H1 (cell line): ENCODE measurements at regions not wholly inside any gene's neighbourhood (a gene's known extent, or its start where the extent isn't known, plus 50 kb on each side); places are given as distances from the start of the nearest gene placed in this dataset.

ENCODE experiments used
- CTCF ChIA-PET: fragments of 300-600 bp; sonication (Branson Sonifier 250); formaldehyde crosslinking; loops from one replicate; lab custom pipeline; 2021; ENCODE audit not compliant: partially characterized antibody; lab: Charles Lee
- POLR2A ChIA-PET: fragments of 300-600 bp; sonication (Branson Sonifier 250); formaldehyde crosslinking; loops from one replicate; lab custom pipeline; 2021; ENCODE audit warnings: inconsistent platforms; ENCODE audit not compliant: partially characterized antibody; lab: Charles Lee
- DNase-seq, 2 experiments: peaks; one replicate each; pipeline versions ENCODE4 v3.0.0 to v3.0.0-alpha.2; 2010 to 2022; ENCODE audit warnings: low spot score in 2 of 2, low read depth in 1 of 2, mixed read lengths in 1 of 2
- FAIRE-seq: peaks from 2 replicates; lab custom pipeline; 2011; peaks lifted over from hg19 to GRCh38; lab: Jason Lieb, UNC
- H2AFZ ChIP-seq: 2 replicates; pipeline ENCODE4 v1.8.1; 2012; ENCODE audit warnings: low read length, inconsistent platforms
- H2AK5ac ChIP-seq: 2 replicates; pipeline ENCODE4 v1.6.1; 2013; ENCODE audit warnings: low read depth, low read length
- H2BK120ac ChIP-seq: replicated peaks from 2 replicates; pipeline ENCODE3; 2013; ENCODE audit warnings: low read depth, low read length, inconsistent platforms
- H2BK12ac ChIP-seq: 2 replicates; pipeline ENCODE4 v1.6.1; 2013; ENCODE audit warnings: low read depth, low read length
- H2BK15ac ChIP-seq: 2 replicates; pipeline ENCODE4 v1.6.1; 2013; ENCODE audit warnings: low read length
- H2BK20ac ChIP-seq: 2 replicates; pipeline ENCODE4 v1.6.1; 2013; ENCODE audit warnings: low read length
- H2BK5ac ChIP-seq: 2 replicates; pipeline ENCODE4 v1.6.1; 2013; ENCODE audit warnings: low read depth, low read length
- H3K14ac ChIP-seq: 2 replicates; pipeline ENCODE4 v1.6.1; 2013; ENCODE audit warnings: inconsistent platforms; ENCODE audit not compliant: insufficient read length
- H3K18ac ChIP-seq: 2 replicates; pipeline ENCODE4 v1.6.1; 2013; ENCODE audit warnings: low read length; ENCODE audit errors: extremely low read depth
- H3K23ac ChIP-seq: 2 replicates; pipeline ENCODE4 v1.6.1; 2013; ENCODE audit warnings: inconsistent platforms; ENCODE audit not compliant: insufficient read length
- H3K23me2 ChIP-seq: 2 replicates; pipeline ENCODE4 v1.6.1; 2013; ENCODE audit warnings: low read depth, low read length
- H3K27ac ChIP-seq: 2 replicates; pipeline ENCODE4 v1.6.1; 2011; ENCODE audit warnings: low read depth, low read length, inconsistent platforms
- H3K27me3 ChIP-seq, 4 experiments: replicated peaks in 1 of 4; 1 replicate in 1 of 4; 2 replicates in 3 of 4; pipeline versions ENCODE4 v1.6.1 to v1.8.1; 2011 to 2013; ENCODE audit warnings: low read length in 3 of 4, mild to moderate bottlenecking in 3 of 4, inconsistent platforms in 2 of 4, mixed read lengths in 2 of 4, moderate library complexity in 1 of 4; ENCODE audit not compliant: control insufficient read depth in 3 of 4, insufficient read depth in 3 of 4; ENCODE audit errors: extremely low read depth in 1 of 4
- H3K36me3 ChIP-seq, 4 experiments: 2 replicates each; pipeline versions ENCODE4 v1.6.1 to v1.8.1; 2011 to 2013; ENCODE audit warnings: mild to moderate bottlenecking in 4 of 4, low read length in 3 of 4, moderate library complexity in 2 of 4, control low read depth in 1 of 4, inconsistent platforms in 1 of 4; ENCODE audit not compliant: insufficient read depth in 4 of 4, control insufficient read depth in 2 of 4
- H3K4ac ChIP-seq: replicated peaks from 2 replicates; pipeline ENCODE3; 2013; ENCODE audit warnings: low read length, low read depth, mixed read lengths, inconsistent platforms; ENCODE audit not compliant: insufficient read length
- H3K4me1 ChIP-seq, 4 experiments: replicated peaks in 1 of 4; 1 replicate in 1 of 4; 2 replicates in 3 of 4; pipeline versions ENCODE4 v1.6.1 to v1.8.1; 2011 to 2013; ENCODE audit warnings: low read length in 3 of 4, inconsistent platforms in 2 of 4, mixed read lengths in 1 of 4; ENCODE audit not compliant: insufficient read depth in 4 of 4, control insufficient read depth in 3 of 4
- H3K4me2 ChIP-seq, 2 experiments: 2 replicates each; pipeline versions ENCODE4 v1.6.1 to v1.8.1; 2011 to 2013; ENCODE audit warnings: low read depth in 2 of 2, low read length in 2 of 2, control low read depth in 1 of 2, inconsistent platforms in 1 of 2, mild to moderate bottlenecking in 1 of 2; ENCODE audit not compliant: insufficient read depth in 1 of 2
- H3K4me3 ChIP-seq, 4 experiments: fragments of 200-600, 300-600 bp in 1 of 4; sonication (generic), shearing (Covaris generic), sonication (Bioruptor Twin) in 1 of 4; 2 replicates each; pipeline versions ENCODE4 v1.5.1 to v1.8.1; 2011 to 2016; ENCODE audit warnings: low read length in 4 of 4, low read depth in 3 of 4, control low read depth in 2 of 4, inconsistent platforms in 2 of 4, mild to moderate bottlenecking in 2 of 4, mixed read lengths in 1 of 4, moderate library complexity in 1 of 4; ENCODE audit not compliant: insufficient read depth in 2 of 4; ENCODE audit errors: extremely low read depth in 1 of 4
- H3K56ac ChIP-seq: replicated peaks from 2 replicates; pipeline ENCODE3; 2013; ENCODE audit warnings: low read depth, mild to moderate bottlenecking, mixed read lengths, low read length, inconsistent platforms; ENCODE audit not compliant: insufficient read length
- H3K79me1 ChIP-seq: 2 replicates; pipeline ENCODE4 v1.6.1; 2013; ENCODE audit warnings: low read depth, low read length, control low read depth
- H3K79me2 ChIP-seq, 2 experiments: 2 replicates each; pipeline versions ENCODE4 v1.6.1 to v1.8.1; 2012 to 2013; ENCODE audit warnings: low read length in 2 of 2, mild to moderate bottlenecking in 2 of 2, inconsistent platforms in 1 of 2; ENCODE audit not compliant: insufficient read depth in 2 of 2, control insufficient read depth in 1 of 2
- H3K9ac ChIP-seq, 4 experiments: replicated peaks in 1 of 4; 1 replicate in 1 of 4; 2 replicates in 3 of 4; pipeline versions ENCODE4 v1.6.1 to v1.8.1; 2011 to 2013; ENCODE audit warnings: low read depth in 3 of 4, low read length in 3 of 4, control low read depth in 2 of 4, mild to moderate bottlenecking in 2 of 4, moderate library complexity in 2 of 4, inconsistent platforms in 1 of 4; ENCODE audit errors: extremely low read depth in 1 of 4
- H3K9me3 ChIP-seq, 2 experiments: 2 replicates each; pipeline versions ENCODE4 v1.6.1 to v1.8.1; 2012 to 2013; ENCODE audit warnings: mild to moderate bottlenecking in 2 of 2, moderate library complexity in 2 of 2, control low read depth in 1 of 2, inconsistent platforms in 1 of 2, low read depth in 1 of 2, low read length in 1 of 2, mixed read lengths in 1 of 2; ENCODE audit not compliant: insufficient read depth in 2 of 2
- H4K20me1 ChIP-seq, 2 experiments: replicated peaks in 1 of 2; 2 replicates each; pipeline versions ENCODE3 to v1.8.1; 2011 to 2013; ENCODE audit warnings: inconsistent platforms in 2 of 2, low read length in 2 of 2, mild to moderate bottlenecking in 1 of 2; ENCODE audit not compliant: insufficient read depth in 2 of 2, control insufficient read depth in 1 of 2
- H4K5ac ChIP-seq: 2 replicates; pipeline ENCODE4 v1.6.1; 2013; ENCODE audit warnings: low read length, low read depth, mixed read lengths, inconsistent platforms; ENCODE audit not compliant: insufficient read length
- H4K8ac ChIP-seq: 2 replicates; pipeline ENCODE4 v1.8.0; 2013; ENCODE audit warnings: mild to moderate bottlenecking, moderate library complexity, low read length, inconsistent platforms; ENCODE audit not compliant: insufficient read depth; ENCODE audit errors: extremely low read depth
- H4K91ac ChIP-seq: replicated peaks from 2 replicates; pipeline ENCODE3; 2013; ENCODE audit warnings: low read length, mixed read lengths, inconsistent platforms; ENCODE audit not compliant: insufficient read length
- ATF3 ChIP-seq: IDR thresholded peaks from 2 replicates; pipeline ENCODE4 v1.6.1; 2011; ENCODE audit warnings: low read depth, mild to moderate bottlenecking, low read length; ENCODE audit not compliant: insufficient read depth
- CBX8 ChIP-seq: fragments of 300-800, 300-1000 bp; sonication (generic); IDR thresholded peaks from 2 replicates; pipeline ENCODE4 v1.7.1; 2016; ENCODE audit warnings: low read depth, low read length, borderline replicate concordance
- CEBPB ChIP-seq: IDR thresholded peaks from 2 replicates; pipeline ENCODE4 v1.6.1; 2012; ENCODE audit warnings: low read depth, low read length
- CREB1 ChIP-seq: IDR thresholded peaks from 2 replicates; pipeline ENCODE4 v1.6.1; 2012; ENCODE audit warnings: inconsistent platforms
- GABPA ChIP-seq: IDR thresholded peaks from 2 replicates; pipeline ENCODE4 v1.6.1; 2011; ENCODE audit warnings: mild to moderate bottlenecking, low read length, moderate library complexity, borderline replicate concordance; ENCODE audit not compliant: insufficient read depth
- MAFK ChIP-seq: IDR thresholded peaks from 2 replicates; pipeline ENCODE4 v1.6.1; 2012; ENCODE audit warnings: low read depth, mild to moderate bottlenecking, improper control_type of control experiment, low read length
- NANOG ChIP-seq: IDR thresholded peaks from 2 replicates; pipeline ENCODE4 v1.6.1; 2011; ENCODE audit warnings: low read length, low read depth, mild to moderate bottlenecking, inconsistent platforms; ENCODE audit not compliant: insufficient read depth, poor library complexity, severe bottlenecking
- POU5F1 ChIP-seq: IDR thresholded peaks from 2 replicates; pipeline ENCODE4 v1.6.1; 2011; ENCODE audit warnings: low read depth, mild to moderate bottlenecking, low read length, moderate library complexity
- RXRA ChIP-seq: IDR thresholded peaks from 2 replicates; pipeline ENCODE4 v1.6.1; 2011; ENCODE audit warnings: low read depth, mild to moderate bottlenecking, low read length, moderate library complexity; ENCODE audit not compliant: insufficient read depth
- SIX5 ChIP-seq: IDR thresholded peaks from 2 replicates; pipeline ENCODE4 v1.6.1; 2011; ENCODE audit warnings: mild to moderate bottlenecking, low read depth, low read length
- SRF ChIP-seq: IDR thresholded peaks from 2 replicates; pipeline ENCODE4 v1.6.1; 2011; ENCODE audit warnings: mild to moderate bottlenecking, low read depth, low read length, moderate library complexity
- YY1 ChIP-seq: IDR thresholded peaks from 2 replicates; pipeline ENCODE4 v1.6.1; 2011; ENCODE audit warnings: low read depth, mild to moderate bottlenecking, low read length
- WGBS, 2 experiments: shearing (Covaris generic) in 1 of 2; methylation state at CpG; one replicate each; pipeline versions ENCODE4 v1.1.6 to v1.1.7; 2013 to 2015; ENCODE audit warnings: low lambda C conversion rate in 2 of 2, mixed read lengths in 2 of 2, inconsistent platforms in 1 of 2, low coverage in 1 of 2, missing lambda C conversion rate in 1 of 2; ENCODE audit not compliant: insufficient replicate concordance in 2 of 2, insufficient coverage in 1 of 2, insufficient read length in 1 of 2; ENCODE audit errors: extremely low coverage in 1 of 2, missing lambda C conversion rate in 1 of 2; 5-methylcytosine and 5-hydroxymethylcytosine counted together

DNA sequence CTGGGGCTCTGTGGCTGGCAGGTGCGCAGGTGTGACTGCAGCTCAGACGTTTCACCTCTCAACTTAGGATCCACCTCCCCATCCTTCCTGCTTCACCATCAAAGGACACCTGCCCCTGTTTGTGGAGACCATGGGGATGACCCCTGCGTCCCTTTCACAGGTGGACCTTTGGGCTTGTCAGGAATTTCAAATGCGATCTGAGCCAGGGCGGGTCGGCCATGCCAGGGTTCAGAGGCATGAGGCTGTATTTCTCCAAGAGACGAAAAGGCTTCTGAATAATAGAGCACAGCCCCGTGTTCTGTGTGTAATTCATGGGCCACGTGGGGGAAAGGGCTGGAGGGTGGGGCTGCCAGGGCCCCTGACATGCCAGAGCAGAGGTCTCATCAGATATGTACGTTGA is 668.0 kb downstream of the BRD1 start:
- Histone ChIP-seq H3K79me1 (no peaks in the 10 kb centered on the region), H3K23me2 (no peaks in the 10 kb centered on the region; the same call in 1 of the 2 replicates), H3K36me3 (no peaks in the 10 kb centered on the region), H3K27ac (no peak overlapping the region), H3K4me2 (no peak overlapping the region), H3K4ac (no peak overlapping the region), H3K79me2 (no peaks in the 10 kb centered on the region), H3K56ac (no peak overlapping the region), H2AK5ac (no peak overlapping the region), H3K9me3 (no peaks in the 10 kb centered on the region), H2AFZ (no peak overlapping the region), H4K5ac (no peak overlapping the region), H2BK20ac (no peak overlapping the region), H3K4me3 (no peak overlapping the region), H3K9ac (no peak overlapping the region)
- CTCF ChIA-PET = interaction anchor here (1.5 to 2.0 kb wide), 2 partner anchors 9 to 145 kb away, joined by 4 to 7 read pairs; no protein-coding TSS in a partner anchor
- DNase-seq (no peak), FAIRE-seq (no peak)
- POLR2A ChIA-PET = no interaction called here
- WGBS, 2 experiments = 83% methylated on average over 8 of the region's 10 CpGs; no CpG with 5 or more reads in 1 of the 2 experiments
- TF ChIP-seq YY1 = no peak
- TF ChIP-seq RXRA = no peak
- TF ChIP-seq ATF3 = no peak
- no peak for TF ChIP-seq NANOG
- TF ChIP-seq SRF = no peak
- TF ChIP-seq GABPA = no peak
- no peak for TF ChIP-seq MAFK
- TF ChIP-seq CEBPB = no peak
- no peak for TF ChIP-seq SIX5
- no peak for TF ChIP-seq CREB1
- TF ChIP-seq CBX8 = no peak
- no peak for TF ChIP-seq POU5F1
- TF ChIP-seq, all 59 proteins: peak for 0
- Histone ChIP-seq H3K4me1 (no peaks in the 10 kb centered on the region), H4K91ac (no peak overlapping the region), H3K23ac (no peak overlapping the region), H2BK5ac (no peak overlapping the region), H2BK12ac (0 out of 2 replicates have a peak overlapping the region, but pooled peaks have one; percentile 9), H4K20me1 (no peaks in the 10 kb centered on the region), H2BK15ac (no peak overlapping the region), H3K27me3 (no peaks in the 10 kb centered on the region), H3K14ac (no peak overlapping the region), H4K8ac (peak overlapping the region; percentile 71; the same call in 1 of the 2 replicates), H3K18ac (no peak overlapping the region), H2BK120ac (no peak overlapping the region)
